KMS-11 (cell line): ENCODE measurements at regions not wholly inside any gene's neighbourhood (a gene's known extent, or its start where the extent isn't known, plus 50 kb on each side); places are given as distances from the start of the nearest gene placed in this dataset.

Source experiments
- H2AFZ ChIP-seq: fragments of 200-600 bp; sonication (generic); 2 replicates; pipeline ENCODE4 v1.6.1; 2016; ENCODE audit warnings: antibody characterized with exemption, mixed run types, low read depth
- H3K27ac ChIP-seq: fragments of 200-600 bp; sonication (generic); 2 replicates; pipeline ENCODE4 v1.6.1; 2016; ENCODE audit warnings: mild to moderate bottlenecking, mixed run types
- H3K27me3 ChIP-seq: fragments of 200-600 bp; sonication (generic); 2 replicates; pipeline ENCODE4 v1.6.1; 2017; ENCODE audit warnings: mild to moderate bottlenecking, low read depth, mixed run types, moderate library complexity; ENCODE audit not compliant: insufficient read depth
- H3K36me3 ChIP-seq: fragments of 200-600 bp; sonication (generic); 2 replicates; pipeline ENCODE4 v1.6.1; 2017; ENCODE audit warnings: mild to moderate bottlenecking, mixed run types; ENCODE audit not compliant: insufficient read depth
- H3K4me1 ChIP-seq: fragments of 200-600 bp; sonication (generic); 2 replicates; pipeline ENCODE4 v1.6.1; 2016; ENCODE audit warnings: mild to moderate bottlenecking, low read depth, mixed run types; ENCODE audit not compliant: poor library complexity, severe bottlenecking
- H3K4me2 ChIP-seq: fragments of 200-600 bp; sonication (generic); 2 replicates; pipeline ENCODE4 v1.7.0; 2016; ENCODE audit warnings: mild to moderate bottlenecking, mixed run types
- H3K4me3 ChIP-seq: fragments of 200-600 bp; sonication (generic); IDR thresholded peaks from 2 replicates; pipeline ENCODE4 v1.6.1; 2017; ENCODE audit warnings: low read depth, low read length, mixed read lengths; ENCODE audit not compliant: insufficient read depth
- H3K79me2 ChIP-seq: fragments of 200-600 bp; sonication (generic); 2 replicates; pipeline ENCODE4 v1.6.1; 2016; ENCODE audit warnings: low read depth, mixed run types; ENCODE audit not compliant: insufficient read depth
- H3K9ac ChIP-seq: fragments of 200-600 bp; sonication (generic); 2 replicates; pipeline ENCODE4 v1.6.1; 2016; ENCODE audit warnings: mild to moderate bottlenecking, mixed run types
- H4K20me1 ChIP-seq: fragments of 200-600 bp; sonication (generic); 2 replicates; pipeline ENCODE4 v1.6.1; 2016; ENCODE audit warnings: mild to moderate bottlenecking, mixed run types; ENCODE audit not compliant: insufficient read depth
- CTCF ChIP-seq: fragments of 200-600 bp; sonication (generic); conservative IDR thresholded peaks from 2 replicates; pipeline ENCODE4 v1.6.1; 2017; ENCODE audit warnings: low read depth, mild to moderate bottlenecking, antibody characterized with exemption, low read length, moderate library complexity, mixed read lengths

GRCh38 chr6:132977413-132977812 is 163.0 kb downstream of the RPS12 start:
- Histone ChIP-seq H3K4me1 (peaks cover 20% of the 10 kb centered on the region), H3K36me3 (no peaks in the 10 kb centered on the region), H3K9ac (no peak overlapping the region), H2AFZ (no peak overlapping the region), H3K4me3 (no peak overlapping the region), H3K27ac (no peak overlapping the region), H4K20me1 (no peaks in the 10 kb centered on the region), H3K4me2 (no peak overlapping the region), H3K27me3 (no peaks in the 10 kb centered on the region), H3K79me2 (no peaks in the 10 kb centered on the region)
- TF ChIP-seq CTCF = no peak

- Histone ChIP-seq H3K9ac (no peak overlapping the region), H4K20me1 (no peaks in the 10 kb centered on the region), H3K4me2 (no peak overlapping the region), H3K36me3 (no peaks in the 10 kb centered on the region), H3K4me1 (peaks cover 7% of the 10 kb centered on the region), H3K27ac (no peak overlapping the region), H3K79me2 (no peaks in the 10 kb centered on the region), H2AFZ (no peak overlapping the region), H3K27me3 (no peaks in the 10 kb centered on the region), H3K4me3 (no peak overlapping the region)
- TF ChIP-seq CTCF = no peak
Observed at GRCh38 chr6:132978685-132979084, 164.3 kb downstream of the RPS12 start.

GRCh38 chr6:132993738-132994137 is 179.4 kb downstream of the RPS12 start:
- peak overlapping the region; percentile 53 for H3K4me2 ChIP-seq
- H4K20me1 ChIP-seq = no peaks in the 10 kb centered on the region
- H3K27me3 ChIP-seq = no peaks in the 10 kb centered on the region
- H3K36me3 ChIP-seq = no peaks in the 10 kb centered on the region
- TF ChIP-seq CTCF = no peak
- peaks cover 20% of the 10 kb centered on the region for H3K4me1 ChIP-seq
- H3K27ac ChIP-seq = no peak overlapping the region
- H3K79me2 ChIP-seq = no peaks in the 10 kb centered on the region
- no peak overlapping the region for H3K4me3 ChIP-seq
- no peak overlapping the region for H2AFZ ChIP-seq
- H3K9ac ChIP-seq = no peak overlapping the region

GRCh38 chr6:132995009-132995408 is 180.6 kb downstream of the RPS12 start:
- Histone ChIP-seq H4K20me1 (no peaks in the 10 kb centered on the region), H3K4me2 (no peak overlapping the region), H2AFZ (no peak overlapping the region), H3K27me3 (no peaks in the 10 kb centered on the region), H3K4me3 (no peak overlapping the region), H3K9ac (no peak overlapping the region), H3K36me3 (no peaks in the 10 kb centered on the region), H3K4me1 (peaks cover 20% of the 10 kb centered on the region), H3K27ac (no peak overlapping the region), H3K79me2 (no peaks in the 10 kb centered on the region)
- TF ChIP-seq CTCF = no peak
